ENCODE measurements at regions not wholly inside any gene's neighbourhood (a gene's known extent, or its start where the extent isn't known, plus 50 kb on each side); places are given as distances from the start of the nearest gene placed in this dataset.
"Not testable (repeated sequence)": the region's sequence is repeated elsewhere in the genome, so short reads cannot be mapped to it uniquely, and the experiment has no call there.

- no peak for DNase-seq (ENCODE audit: low read depth in 2 of 2)
Measured at GRCh38 chr18:73681912-73682311, 465.7 kb downstream of the FBXO15 start.

GRCh38 chr18:73681398-73681797, 466.2 kb downstream of the FBXO15 start:
- DNase-seq (ENCODE audit: low read depth in 2 of 2), result no peak

GRCh38 chr18:73679941-73680712, 467.5 kb downstream of the FBXO15 start:
- no peak for DNase-seq (ENCODE audit: low read depth in 2 of 2)

- DNase-seq (ENCODE audit: low read depth in 2 of 2), result no peak
Measured at GRCh38 chr18:73677450-73677849, 470.2 kb downstream of the FBXO15 start.

- DNase-seq (ENCODE audit: low read depth in 2 of 2), result no peak
Measured at GRCh38 chr18:73674125-73674865, 473.3 kb downstream of the FBXO15 start.

- not testable (repeated sequence) for DNase-seq (ENCODE audit: low read depth in 2 of 2)
Measured at GRCh38 chr18:73671480-73671879, 476.2 kb downstream of the FBXO15 start.

- no peak for DNase-seq (ENCODE audit: low read depth in 2 of 2)
Measured at GRCh38 chr18:73670524-73670923, 477.1 kb downstream of the FBXO15 start.

- DNase-seq (ENCODE audit: low read depth in 2 of 2), result no peak
Measured at GRCh38 chr18:73670039-73670438, 477.6 kb downstream of the FBXO15 start.

GRCh38 chr18:73669297-73669696, 478.3 kb downstream of the FBXO15 start:
- DNase-seq (ENCODE audit: low read depth in 2 of 2), result no peak

- no peak for DNase-seq (ENCODE audit: low read depth in 2 of 2)
Measured at GRCh38 chr18:73668051-73668450, 479.6 kb downstream of the FBXO15 start.

GRCh38 chr18:73666772-73667171, 480.9 kb downstream of the FBXO15 start:
- no peak for DNase-seq (ENCODE audit: low read depth in 2 of 2)

- DNase-seq (ENCODE audit: low read depth in 2 of 2), result no peak
Measured at GRCh38 chr18:73664896-73665295, 482.7 kb downstream of the FBXO15 start.

- no peak for DNase-seq (ENCODE audit: low read depth in 2 of 2)
Measured at GRCh38 chr18:73663581-73663980, 484.1 kb downstream of the FBXO15 start.

- no peak for DNase-seq (ENCODE audit: low read depth in 2 of 2)
Measured at GRCh38 chr18:73662421-73662820, 485.2 kb downstream of the FBXO15 start.

GRCh38 chr18:73660931-73661856, 486.4 kb downstream of the FBXO15 start:
- DNase-seq (ENCODE audit: low read depth in 2 of 2), result no peak

- no peak for DNase-seq (ENCODE audit: low read depth in 2 of 2)
Measured at GRCh38 chr18:73656691-73657090, 490.9 kb downstream of the FBXO15 start.

GRCh38 chr18:73653827-73654226, 493.8 kb downstream of the FBXO15 start:
- DNase-seq (ENCODE audit: low read depth in 2 of 2), result no peak

GRCh38 chr18:73653251-73653650, 494.4 kb downstream of the FBXO15 start:
- no peak for DNase-seq (ENCODE audit: low read depth in 2 of 2)

GRCh38 chr18:73647391-73647790, 500.2 kb downstream of the FBXO15 start:
- no peak for DNase-seq (ENCODE audit: low read depth in 2 of 2)

GRCh38 chr18:73646772-73647171, 500.9 kb downstream of the FBXO15 start:
- DNase-seq (ENCODE audit: low read depth in 2 of 2), result no peak

GRCh38 chr18:73646196-73646595, 501.4 kb downstream of the FBXO15 start:
- no peak for DNase-seq (ENCODE audit: low read depth in 2 of 2)

GRCh38 chr18:73645160-73645715, 502.4 kb downstream of the FBXO15 start:
- DNase-seq (ENCODE audit: low read depth in 2 of 2), result no peak
